DMS114 treated with DMSO at 0.1 percent for 48 hours (cell line): ENCODE measurements at regions not wholly inside any gene's neighbourhood (a gene's known extent, or its start where the extent isn't known, plus 50 kb on each side); places are given as distances from the start of the nearest gene placed in this dataset.

Experiments
- DNase-seq: peaks from one replicate; lab custom pipeline; 2025; ENCODE audit not compliant: unreplicated experiment; lab: John Stamatoyannopoulos, UW

GRCh38 chr13:99617474-99618255, 116.4 kb downstream of the TM9SF2 start:
- peak; percentile 6 for DNase-seq

GRCh38 chr13:99614465-99614885, 113.2 kb downstream of the TM9SF2 start:
- no peak for DNase-seq
